G401.6 (cell line): ENCODE measurements at regions not wholly inside any gene's neighbourhood (a gene's known extent, or its start where the extent isn't known, plus 50 kb on each side); places are given as distances from the start of the nearest gene placed in this dataset.

ENCODE experiments used
- FAIRE-seq: peaks from 2 replicates; lab custom pipeline; 2012; peaks lifted over from hg19 to GRCh38; lab: Jason Lieb, UNC

- no peak for FAIRE-seq
Observed at GRCh38 chr1:14443164-14443787, 155.2 kb upstream of the KAZN start.

GRCh38 chr1:14451217-14451616 is 147.3 kb upstream of the KAZN start:
- no peak for FAIRE-seq

GRCh38 chr1:14452551-14452950 is 145.9 kb upstream of the KAZN start:
- no peak for FAIRE-seq

- no peak for FAIRE-seq
Observed at GRCh38 chr1:14460173-14460572, 138.3 kb upstream of the KAZN start.

GRCh38 chr1:14462851-14463250 is 135.6 kb upstream of the KAZN start:
- no peak for FAIRE-seq

GRCh38 chr1:14466006-14466405 is 132.5 kb upstream of the KAZN start:
- no peak for FAIRE-seq

GRCh38 chr1:14467112-14467511 is 131.4 kb upstream of the KAZN start:
- FAIRE-seq: no peak

- FAIRE-seq: no peak
Observed at GRCh38 chr1:14468751-14469150, 129.7 kb upstream of the KAZN start.

- FAIRE-seq: no peak
Observed at GRCh38 chr1:14470802-14471201, 127.7 kb upstream of the KAZN start.

- no peak for FAIRE-seq
Observed at GRCh38 chr1:14474856-14475255, 123.6 kb upstream of the KAZN start.

- no peak for FAIRE-seq
Observed at GRCh38 chr1:14476170-14476955, 122.1 kb upstream of the KAZN start.

GRCh38 chr1:14478120-14478519 is 120.4 kb upstream of the KAZN start:
- no peak for FAIRE-seq

GRCh38 chr1:14479865-14480264 is 118.6 kb upstream of the KAZN start:
- FAIRE-seq: no peak

- FAIRE-seq: no peak
Observed at GRCh38 chr1:14482784-14483450, 115.6 kb upstream of the KAZN start.

- no peak for FAIRE-seq
Observed at GRCh38 chr1:14485285-14485684, 113.2 kb upstream of the KAZN start.

- FAIRE-seq: no peak
Observed at GRCh38 chr1:14486401-14487201, 111.9 kb upstream of the KAZN start.

- FAIRE-seq: no peak
Observed at GRCh38 chr1:14487671-14488070, 110.8 kb upstream of the KAZN start.

- FAIRE-seq: no peak
Observed at GRCh38 chr1:14494911-14495310, 103.6 kb upstream of the KAZN start.

GRCh38 chr1:14495381-14495780 is 103.1 kb upstream of the KAZN start:
- FAIRE-seq: no peak

- no peak for FAIRE-seq
Observed at GRCh38 chr1:14495996-14496395, 102.5 kb upstream of the KAZN start.

GRCh38 chr1:14498839-14499238 is 99.6 kb upstream of the KAZN start:
- FAIRE-seq: no peak

- FAIRE-seq: no peak
Observed at GRCh38 chr1:14499312-14500040, 99.0 kb upstream of the KAZN start.
